ENCODE measurements at regions not wholly inside any gene's neighbourhood (a gene's known extent, or its start where the extent isn't known, plus 50 kb on each side); places are given as distances from the start of the nearest gene placed in this dataset.

DNA sequence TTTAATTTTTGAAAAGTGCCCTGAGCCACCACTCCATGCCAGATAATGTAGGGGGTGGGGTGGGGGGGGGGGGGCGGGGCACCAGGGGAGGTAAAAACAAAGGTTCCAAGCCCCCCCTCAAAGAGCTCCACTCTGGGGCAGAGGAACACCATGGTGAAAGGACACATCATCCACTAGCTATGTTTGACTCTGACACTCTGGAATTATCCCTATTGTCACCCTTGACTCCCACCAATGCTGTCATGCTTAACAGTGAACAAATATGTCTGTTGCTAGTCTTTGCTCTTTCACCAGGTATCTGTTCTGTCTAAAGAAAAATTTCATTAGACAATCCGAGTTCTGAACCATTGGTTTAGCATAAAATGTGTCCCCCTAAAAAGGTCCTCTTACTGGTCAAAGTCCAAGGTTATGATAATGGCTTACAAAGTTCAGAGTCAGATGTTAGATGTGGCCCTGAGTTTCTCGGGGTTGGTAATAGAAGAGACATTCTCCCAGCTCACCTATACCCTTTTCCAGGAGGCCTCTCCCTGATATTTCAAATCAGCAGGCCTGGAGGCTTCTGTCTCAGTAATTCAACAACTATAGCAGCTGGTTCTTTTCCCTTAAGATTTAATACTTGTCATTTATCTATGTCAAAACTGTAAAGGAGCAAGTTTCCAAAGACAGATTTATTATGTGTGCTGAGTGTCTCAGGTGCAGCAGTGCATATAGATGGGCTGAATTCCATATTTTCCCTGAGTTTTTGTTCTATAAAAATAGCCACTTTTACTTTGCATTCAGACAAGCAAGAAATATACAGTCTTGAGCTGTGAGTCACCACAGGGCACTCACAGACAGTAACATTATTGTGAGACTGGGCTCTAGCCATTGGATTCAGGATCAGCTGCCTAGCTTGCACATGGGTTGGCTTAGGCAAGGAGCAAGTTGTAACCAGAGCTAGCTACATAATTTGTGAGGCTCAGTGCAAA, 174.1 kb downstream of the CSNK2A3 start:
- peak; percentile 48 for DNase-seq (ENCODE audit: low read depth, low spot score)
- peak overlapping the region; percentile 56 for H3K27ac ChIP-seq

DNA sequence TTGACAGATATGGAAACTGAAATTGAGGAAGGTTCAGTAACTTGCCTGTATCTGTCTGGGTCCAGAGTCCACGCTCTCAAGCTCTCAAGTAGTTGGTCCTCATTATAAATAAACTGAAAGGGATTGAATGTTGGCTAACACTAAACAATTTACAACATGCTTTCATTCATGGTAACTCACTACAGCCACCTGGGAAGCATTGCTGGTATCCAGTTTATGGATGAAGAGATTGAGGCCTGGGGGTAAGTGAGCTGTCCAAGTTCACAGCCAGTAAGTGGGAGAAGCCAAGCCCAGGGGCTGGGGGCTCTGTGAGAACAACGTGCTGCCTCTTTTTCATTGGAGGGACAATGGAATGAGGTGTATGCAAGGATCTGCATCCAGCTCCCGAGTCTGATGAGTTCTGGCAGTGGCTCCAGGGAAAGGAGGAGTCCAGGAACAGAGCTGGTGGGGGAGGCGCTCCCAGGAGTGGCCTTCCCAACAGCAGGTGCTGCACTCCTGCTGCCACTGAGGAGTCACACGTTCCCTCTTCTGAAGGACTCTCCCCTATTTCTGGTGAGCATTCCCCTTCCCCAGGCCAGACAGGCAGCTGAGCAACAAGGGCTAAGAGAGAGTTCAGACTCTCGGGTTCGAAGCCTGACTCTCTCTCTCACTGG, 175.8 kb downstream of the CSNK2A3 start:
- no peak overlapping the region for H3K27ac ChIP-seq
- DNase-seq (ENCODE audit: low read depth, low spot score): no peak

DNA sequence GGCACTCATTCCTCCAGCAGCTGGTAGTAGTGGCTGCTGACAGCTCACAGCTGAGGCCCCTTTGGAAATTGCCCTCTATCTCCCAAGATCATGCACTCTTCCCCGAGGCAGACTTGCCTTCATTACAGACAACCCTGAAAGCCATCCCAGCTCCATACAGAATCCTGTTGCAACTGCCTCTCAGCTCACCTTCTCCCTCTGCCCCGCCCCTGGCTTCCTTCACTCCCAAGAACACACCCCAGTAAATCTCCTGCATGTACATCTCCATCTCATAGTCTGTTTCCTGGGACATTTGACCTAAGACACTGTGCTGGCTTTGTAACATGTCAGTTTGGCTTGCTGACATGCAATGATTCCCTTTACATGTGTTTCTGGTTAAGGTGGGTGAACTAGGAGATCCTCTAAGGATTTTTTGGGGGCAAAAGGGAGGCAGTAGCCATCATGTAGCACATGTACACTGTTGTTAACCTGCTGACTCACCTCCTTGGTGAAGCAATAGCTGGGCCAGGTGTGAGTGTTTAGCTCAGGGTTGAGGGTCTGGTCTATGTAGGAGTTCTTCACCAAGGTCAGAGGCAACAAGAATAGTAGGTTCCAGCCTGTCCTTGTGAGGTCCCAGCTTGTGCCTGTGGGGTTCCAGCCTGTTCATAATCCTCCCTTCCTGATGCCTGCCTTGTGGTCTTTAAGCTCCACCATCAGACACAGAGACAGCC, 179.6 kb downstream of the CSNK2A3 start:
- DNase-seq (ENCODE audit: low read depth, low spot score): no peak

DNA sequence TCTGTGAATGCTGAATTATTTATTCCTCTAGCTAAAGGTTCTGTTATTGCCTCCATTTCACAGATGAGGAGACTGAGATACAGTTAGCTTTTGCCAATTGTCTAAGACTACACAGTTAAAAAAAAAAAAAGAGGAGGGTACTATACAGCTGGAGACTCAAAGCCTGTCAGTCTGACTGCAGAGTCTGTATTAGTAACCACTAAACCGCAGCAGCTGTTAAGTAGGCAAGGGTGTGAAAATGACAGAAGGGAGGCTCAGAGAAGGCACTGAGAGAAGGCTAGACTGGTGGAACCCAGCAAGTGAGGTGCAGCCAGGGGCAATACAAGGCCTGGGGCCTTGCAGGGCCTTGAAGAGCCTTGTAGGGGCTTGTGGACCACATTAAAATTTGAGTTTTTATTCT, 181.2 kb downstream of the CSNK2A3 start:
- no peak overlapping the region for H3K27ac ChIP-seq
- no peak for DNase-seq (ENCODE audit: low read depth, low spot score)

More for the DNA sequence above, 179.6 kb downstream of the CSNK2A3 start:
- H3K27ac ChIP-seq: no peak overlapping the region

DNA sequence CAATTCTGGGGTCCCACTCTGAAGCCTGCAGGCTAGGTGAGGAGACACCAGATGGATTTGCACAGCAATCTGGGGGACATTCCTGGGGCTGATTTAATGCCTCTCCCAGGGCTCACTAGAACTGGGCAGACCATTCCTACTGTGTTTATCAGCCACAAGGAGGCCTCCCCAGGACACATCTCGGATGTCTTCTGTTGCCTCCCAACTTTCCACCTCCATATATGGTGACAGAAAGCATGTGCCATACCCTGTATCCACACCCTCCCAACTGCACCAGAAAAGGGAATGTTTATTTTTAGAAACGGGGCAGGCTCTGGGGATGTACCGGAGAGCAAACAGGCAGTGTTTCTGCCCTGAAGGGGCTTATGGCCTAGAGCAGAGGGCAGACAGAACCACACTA, 181.8 kb downstream of the CSNK2A3 start:
- no peak for DNase-seq (ENCODE audit: low read depth, low spot score)
- no peak overlapping the region for H3K27ac ChIP-seq

DNA sequence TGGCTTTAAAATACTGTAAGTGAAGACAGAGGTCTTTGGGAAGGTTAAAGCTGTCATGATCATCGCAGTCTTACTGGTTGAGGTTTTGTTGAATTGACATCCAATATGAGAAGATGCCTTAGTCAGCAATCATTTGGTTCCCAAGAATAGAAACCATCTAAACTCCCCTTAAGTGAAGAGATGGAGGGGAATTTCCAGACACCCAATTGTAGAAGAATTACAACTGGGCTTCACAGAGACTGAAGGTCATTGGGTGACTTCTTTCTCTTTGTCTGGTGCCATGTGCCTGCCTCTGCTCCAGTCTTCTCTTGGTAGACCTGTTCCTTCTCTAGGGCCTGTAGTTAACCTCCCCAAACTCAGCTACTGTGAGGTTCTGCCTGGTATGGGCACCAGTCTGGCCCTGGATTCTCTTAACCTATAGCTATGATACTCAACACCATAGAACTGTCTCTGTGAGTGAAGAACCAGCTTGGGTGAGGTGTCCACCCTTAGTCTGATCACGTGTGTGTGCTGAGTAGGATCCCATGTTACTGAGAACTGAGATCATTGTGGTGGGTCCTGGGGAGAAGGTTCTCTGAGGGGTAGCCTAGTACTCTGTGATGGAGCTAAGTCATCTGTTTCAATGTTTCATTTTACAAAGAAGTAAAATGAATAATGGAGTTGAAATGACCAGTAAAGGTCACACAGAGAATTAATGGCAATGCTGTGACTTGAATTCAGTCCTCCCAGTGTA, 182.5 kb downstream of the CSNK2A3 start:
- DNase-seq (ENCODE audit: low read depth, low spot score): no peak
- no peak overlapping the region for H3K27ac ChIP-seq

DNA sequence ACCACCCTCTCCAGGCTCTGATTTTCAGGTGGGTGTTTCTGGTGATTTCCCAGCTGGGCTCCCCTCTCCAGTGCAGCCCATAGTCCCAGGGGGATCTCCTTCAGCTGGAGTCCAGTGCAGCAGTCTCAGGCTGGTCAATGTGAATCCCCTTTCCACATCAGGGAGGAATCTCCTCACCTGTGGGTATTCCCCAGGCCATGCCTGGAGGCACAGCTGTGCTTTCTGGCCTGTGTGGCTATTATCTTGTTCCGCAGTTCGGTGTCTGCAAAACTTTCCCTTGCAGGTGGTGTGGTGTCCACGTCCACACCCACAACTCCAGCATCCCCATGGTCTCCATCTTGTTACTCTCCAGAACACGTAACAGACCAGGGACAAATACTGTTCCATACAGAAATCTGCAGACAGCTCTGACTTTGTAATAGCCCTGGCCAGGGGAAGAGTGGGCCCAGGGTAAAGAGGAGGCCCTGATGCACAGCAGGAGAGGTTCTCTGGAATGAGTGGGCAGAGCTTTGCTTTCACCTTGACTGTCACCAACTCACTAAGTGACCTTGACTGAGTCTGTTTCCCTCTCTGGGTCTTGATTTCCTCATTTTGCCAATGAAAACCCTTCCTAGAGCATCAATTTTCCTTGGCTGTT, 183.2 kb downstream of the CSNK2A3 start:
- DNase-seq (ENCODE audit: low read depth, low spot score): no peak
- H3K27ac ChIP-seq: no peak overlapping the region

DNA sequence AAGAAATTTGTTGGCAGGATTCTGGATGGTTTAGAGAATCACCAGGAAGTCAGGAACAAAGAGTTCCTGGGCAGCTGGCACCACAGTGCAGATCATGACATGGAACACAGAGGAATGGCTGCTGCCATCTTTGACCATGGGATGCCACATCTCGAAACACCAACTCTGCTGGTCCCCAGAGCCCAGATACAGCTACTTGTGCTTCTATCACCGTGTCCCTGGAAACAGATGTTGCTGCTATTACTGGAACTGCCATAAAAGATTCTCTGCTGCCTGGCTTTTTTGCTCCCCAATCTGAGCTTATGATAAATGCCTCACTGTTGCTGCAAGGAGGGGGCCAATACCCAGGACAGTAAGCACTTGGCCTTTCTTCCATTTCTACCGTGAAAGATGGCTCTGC, 185.2 kb downstream of the CSNK2A3 start:
- H3K27ac ChIP-seq: no peak overlapping the region
- DNase-seq (ENCODE audit: low read depth, low spot score): no peak

DNA sequence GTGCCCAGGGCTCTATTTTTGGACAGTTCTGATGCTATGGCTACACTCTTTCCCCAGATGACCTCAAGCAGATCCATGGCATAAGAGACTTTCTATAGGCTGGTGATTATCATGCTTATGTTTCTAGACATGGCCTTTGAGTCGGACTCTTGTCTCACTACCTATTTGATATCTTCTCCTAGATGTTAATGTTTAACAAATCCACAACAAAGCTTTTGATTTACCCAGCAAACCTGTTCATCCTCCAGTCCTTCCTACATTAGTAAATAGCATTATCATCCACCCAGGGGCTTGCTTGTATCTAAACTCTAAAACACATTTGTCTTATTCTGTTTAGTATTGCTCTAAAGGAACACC, 188.7 kb downstream of the CSNK2A3 start:
- H3K27ac ChIP-seq: no peak overlapping the region
- DNase-seq (ENCODE audit: low read depth, low spot score): no peak

DNA sequence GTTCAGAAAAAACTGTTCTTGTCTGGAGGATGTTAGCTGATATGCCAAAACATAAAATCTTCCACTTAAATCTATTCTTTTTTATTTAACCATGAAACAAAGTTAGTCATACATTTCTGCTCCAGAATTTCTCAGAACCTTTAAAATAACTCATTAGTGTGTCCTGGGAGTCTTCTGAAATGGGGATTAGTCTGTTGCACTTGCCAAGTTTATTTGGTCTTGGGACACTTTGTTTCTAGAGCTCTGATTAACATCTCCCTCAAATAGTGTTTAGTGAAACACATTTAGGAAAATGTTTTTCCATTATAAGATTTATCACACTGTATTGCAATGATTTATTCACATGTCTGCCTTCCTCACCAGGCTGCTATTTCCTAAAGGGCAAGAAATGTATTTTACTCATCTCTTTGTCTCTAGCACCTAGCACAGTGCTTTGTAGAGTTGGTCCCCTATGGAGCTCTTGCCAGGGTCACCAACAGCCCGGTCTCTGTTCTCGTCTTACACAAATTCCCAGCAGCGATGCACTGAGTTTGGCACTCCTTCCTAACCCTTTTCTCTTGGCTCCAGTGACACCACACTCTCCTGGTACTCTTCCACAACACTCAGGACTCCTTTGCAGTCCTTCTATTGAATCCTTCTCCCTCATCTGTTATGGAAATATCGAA, 189.2 kb downstream of the CSNK2A3 start:
- no peak overlapping the region for H3K27ac ChIP-seq
- no peak for DNase-seq (ENCODE audit: low read depth, low spot score)

DNA sequence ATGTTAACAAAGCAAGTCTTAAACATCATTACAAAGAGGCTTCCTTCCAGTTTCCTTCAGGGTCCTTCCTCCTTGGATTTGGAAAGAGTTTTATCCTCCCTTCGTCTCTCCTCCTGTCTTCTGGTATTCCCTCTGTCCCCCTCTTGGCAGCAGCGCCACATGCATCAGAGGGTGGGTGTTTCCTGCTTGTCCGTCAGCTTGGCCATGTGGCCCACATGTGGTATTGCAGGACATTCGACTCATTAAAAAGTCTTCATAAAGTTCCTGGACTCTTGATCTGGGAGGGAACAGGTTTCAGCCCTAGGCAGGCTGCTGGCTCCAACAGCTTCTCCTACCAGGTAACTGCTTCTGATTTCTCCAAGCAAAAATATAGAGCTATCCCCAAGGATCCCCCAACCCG, 189.8 kb downstream of the CSNK2A3 start:
- no peak overlapping the region for H3K27ac ChIP-seq
- DNase-seq (ENCODE audit: low read depth, low spot score): no peak

DNA sequence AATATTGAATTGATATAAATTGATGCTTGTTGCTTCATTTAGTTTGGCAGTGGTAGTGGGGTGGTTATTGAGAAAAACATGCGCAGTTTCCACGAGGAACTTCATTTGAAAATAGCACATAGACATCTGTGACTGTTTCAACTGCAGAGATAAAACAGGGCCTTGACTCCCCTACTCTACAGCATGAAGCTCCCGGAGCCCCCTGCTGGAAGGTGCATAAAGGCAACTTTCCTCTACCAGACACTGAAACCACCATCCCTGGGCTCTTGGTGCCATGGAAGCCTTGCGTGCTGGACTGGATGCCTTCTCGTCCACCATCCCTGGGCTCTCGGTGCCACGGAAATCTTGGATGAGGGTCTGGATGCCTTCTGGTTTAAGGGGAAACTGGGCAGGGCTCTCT, 195.9 kb downstream of the CSNK2A3 start:
- no peak for DNase-seq (ENCODE audit: low read depth, low spot score)
- H3K27ac ChIP-seq: no peak overlapping the region

DNA sequence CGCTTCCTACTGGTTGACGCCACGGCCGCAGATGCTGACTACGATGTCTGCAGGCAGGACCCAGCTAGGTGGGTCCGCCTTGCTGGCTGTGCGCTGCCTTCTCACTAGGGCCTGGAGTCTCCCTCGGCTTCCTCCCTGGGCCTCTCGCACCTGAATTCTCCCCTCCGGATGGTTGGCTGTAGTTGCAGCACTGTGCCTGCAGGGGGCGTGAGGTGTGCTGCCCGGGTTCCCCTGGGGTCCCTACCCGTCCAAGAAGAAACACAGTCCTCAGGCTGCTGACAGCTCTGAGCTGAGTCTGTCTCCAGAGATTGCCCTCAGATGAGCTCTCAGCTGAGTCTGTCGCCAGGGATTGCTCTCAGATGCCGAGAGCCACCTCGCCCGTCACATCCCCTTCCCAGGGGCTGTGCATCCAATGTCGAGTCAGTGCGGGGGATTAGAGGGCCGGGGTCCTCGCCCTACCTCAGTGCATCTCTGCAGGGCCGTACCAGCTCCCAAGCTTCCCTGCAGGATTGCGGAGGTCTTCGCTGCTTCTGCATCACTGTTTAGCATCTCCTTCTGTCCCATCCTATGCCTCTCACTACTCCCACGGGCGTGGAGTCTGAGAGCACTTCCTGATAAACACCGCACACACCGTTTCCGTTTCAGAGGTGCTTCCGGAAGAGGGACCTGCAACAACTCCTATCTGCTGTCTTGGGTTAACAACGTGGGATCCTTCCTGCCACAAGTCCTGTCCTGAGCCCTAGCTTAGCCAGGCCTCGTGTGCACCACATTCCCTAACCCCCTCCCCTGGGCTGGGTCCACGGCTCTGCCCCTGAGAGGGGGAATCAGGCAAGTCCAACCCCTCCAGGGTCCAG, 196.9 kb downstream of the CSNK2A3 start:
- H3K27ac ChIP-seq: no peak overlapping the region
- DNase-seq (ENCODE audit: low read depth, low spot score): no peak

DNA sequence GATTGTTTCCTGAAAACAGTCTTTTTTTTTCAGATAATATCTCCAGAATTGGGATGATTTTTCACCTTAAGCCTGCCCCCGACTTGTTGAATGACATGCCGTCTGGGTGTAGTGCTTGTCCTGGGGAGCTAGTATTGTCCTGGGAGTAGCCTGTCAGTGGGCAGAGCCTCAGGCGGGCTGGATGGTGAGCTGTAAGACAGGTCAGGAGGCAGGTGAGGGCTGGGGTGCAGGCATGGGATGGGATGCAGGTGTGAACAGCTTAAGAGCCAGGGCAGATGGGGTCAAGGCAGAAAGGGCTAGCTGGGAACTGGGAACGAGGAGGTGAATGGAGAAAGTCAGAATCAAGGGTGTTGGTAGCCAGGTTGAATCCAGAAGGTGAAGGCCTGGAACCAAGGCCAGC, 200.2 kb downstream of the CSNK2A3 start:
- no peak for DNase-seq (ENCODE audit: low read depth, low spot score)

DNA sequence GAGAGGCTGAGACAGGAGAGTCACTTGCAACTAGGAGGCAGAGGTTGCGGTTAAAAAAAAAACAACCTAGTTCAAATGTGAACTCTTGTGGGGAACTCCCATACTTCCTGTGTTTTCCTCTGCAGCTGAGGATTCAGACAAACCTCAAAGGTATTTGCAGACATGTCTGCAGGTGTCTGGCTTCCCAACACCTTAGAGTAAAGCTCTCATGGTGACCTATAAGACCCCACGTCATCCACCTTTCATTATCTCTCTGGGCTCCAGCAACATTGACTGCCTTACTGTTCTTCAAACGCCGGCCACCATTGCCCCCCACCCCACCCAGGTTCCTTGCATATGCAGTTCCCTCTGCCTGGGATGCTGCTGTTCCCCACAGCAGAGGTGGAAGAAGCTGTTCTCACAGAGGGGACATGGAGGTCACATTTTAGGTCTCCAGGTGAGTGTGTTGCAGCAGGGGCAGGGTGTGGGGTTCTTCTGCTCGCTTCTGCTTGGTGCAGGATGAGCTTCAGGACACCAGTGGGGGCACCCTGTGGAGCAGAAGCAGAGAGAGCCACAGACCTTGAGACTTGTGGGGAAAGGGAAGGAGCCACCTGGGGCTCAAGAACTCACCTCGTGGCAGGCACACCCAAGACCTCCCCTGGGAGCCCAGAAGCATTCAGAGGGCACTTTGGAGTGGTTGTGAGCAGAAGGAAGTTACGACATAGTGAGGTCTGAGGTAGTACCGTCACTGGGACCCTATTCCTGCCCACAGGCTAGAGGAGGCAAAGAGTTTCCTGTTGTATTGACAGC, 203.2 kb downstream of the CSNK2A3 start:
- no peak overlapping the region for H3K27ac ChIP-seq

More for the DNA sequence above, 200.2 kb downstream of the CSNK2A3 start:
- no peak overlapping the region for H3K27ac ChIP-seq

DNA sequence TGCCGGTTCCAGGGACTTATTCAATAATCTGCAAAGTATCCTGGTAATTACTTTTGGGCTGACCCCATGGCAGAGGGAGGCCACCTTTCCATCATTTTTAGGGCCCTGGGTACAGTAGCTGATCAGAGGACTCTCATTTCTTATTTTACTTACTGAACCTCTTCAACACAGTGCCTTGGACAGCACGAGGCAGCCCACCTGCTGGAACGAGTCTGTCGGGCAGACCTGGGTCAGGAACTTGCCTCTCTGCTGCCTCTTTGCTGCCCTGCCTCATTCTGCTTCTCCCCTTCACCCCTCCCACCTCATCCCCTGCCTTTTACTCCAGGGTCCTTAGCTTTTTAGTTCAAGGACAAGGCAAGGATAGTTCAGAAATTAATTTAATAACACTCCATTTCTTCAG, 204.5 kb downstream of the CSNK2A3 start:
- peak overlapping the region; percentile 42 for H3K27ac ChIP-seq
- DNase-seq (ENCODE audit: low read depth, low spot score): no peak

More for the DNA sequence above, 203.2 kb downstream of the CSNK2A3 start:
- DNase-seq (ENCODE audit: low read depth, low spot score): no peak

DNA sequence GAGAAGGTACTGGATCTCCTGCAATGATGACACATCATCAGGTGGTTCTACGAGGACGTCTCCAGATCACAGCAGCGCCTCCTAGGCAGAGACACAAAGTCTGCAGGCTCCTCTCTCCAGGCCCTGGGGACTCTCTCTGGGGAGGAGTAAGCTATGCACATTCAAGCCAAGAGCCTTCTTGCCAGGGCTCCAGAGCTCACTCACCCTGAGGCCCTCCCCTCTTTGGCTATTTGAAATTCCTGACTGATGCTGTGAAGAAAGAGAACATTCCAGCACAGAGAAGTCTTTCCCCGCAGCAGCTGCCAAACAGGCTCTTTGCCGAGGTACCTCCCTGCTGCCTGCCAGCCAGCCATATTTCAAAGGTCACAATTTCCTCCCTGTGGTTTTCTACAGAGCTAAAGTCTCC, 204.9 kb downstream of the CSNK2A3 start:
- DNase-seq (ENCODE audit: low read depth, low spot score): peak; percentile 34
- H3K27ac ChIP-seq: peak overlapping the region; percentile 42

DNA sequence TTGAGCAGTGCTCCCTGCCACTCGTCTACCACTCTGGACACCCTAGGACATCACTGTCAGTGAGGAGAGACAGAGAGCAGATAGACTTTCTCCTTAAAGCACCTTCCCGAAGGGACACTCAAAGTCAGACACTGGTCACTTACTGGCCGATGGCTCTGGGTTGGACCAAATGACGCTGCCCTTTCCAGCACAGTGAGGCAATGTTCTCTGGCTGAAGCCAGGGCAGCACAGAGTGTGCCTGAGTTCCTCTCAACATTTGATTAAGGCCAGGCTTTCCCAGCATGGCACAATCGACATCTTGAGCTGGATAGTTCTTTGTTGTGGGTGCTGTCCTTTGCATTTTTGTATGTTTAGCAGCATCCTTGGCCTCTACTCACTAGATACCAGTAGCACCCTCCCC, 206.2 kb downstream of the CSNK2A3 start:
- no peak overlapping the region for H3K27ac ChIP-seq
- no peak for DNase-seq (ENCODE audit: low read depth, low spot score)
